Tibial artery (tissue), 4 donors: ENCODE measurements at regions not wholly inside any gene's neighbourhood (a gene's known extent, or its start where the extent isn't known, plus 50 kb on each side); places are given as distances from the start of the nearest gene placed in this dataset.

Experiments used
- DNase-seq, 2 donors: peaks; one replicate each; pipeline ENCODE4 v3.0.0-alpha.2; 2019
- H3K27ac ChIP-seq, 2 donors: fragments of 200-600 bp; sonication (generic) in 1 of 2; 1 replicate in 1 of 2; 2 replicates in 1 of 2; pipeline ENCODE4 v1.5.1; 2018 to 2019; ENCODE audit warnings: mild to moderate bottlenecking in 1 of 2
- H3K27me3 ChIP-seq, 2 donors: fragments of 200-600 bp; sonication (generic) in 1 of 2; one replicate each; pipeline versions ENCODE4 v1.5.1 to v1.6.0; 2016 to 2019
- H3K36me3 ChIP-seq, 3 donors: fragments of 200-600 bp; sonication (generic) in 2 of 3; one replicate each; pipeline ENCODE4 v1.5.1; 2016 to 2019; ENCODE audit warnings: mild to moderate bottlenecking in 2 of 3
- H3K4me1 ChIP-seq, 4 donors: fragments of 200-600 bp; sonication (generic) in 2 of 4; 1 replicate in 3 of 4; 2 replicates in 1 of 4; pipeline ENCODE4 v1.5.1; 2016 to 2019
- H3K4me3 ChIP-seq, 2 donors: fragments of 200-600 bp; sonication (generic) in 1 of 2; 1 replicate in 1 of 2; 2 replicates in 1 of 2; pipeline ENCODE4 v1.5.1; 2018 to 2019; ENCODE audit warnings: mild to moderate bottlenecking in 2 of 2
- H3K9me3 ChIP-seq, 3 donors: fragments of 200-600 bp; sonication (generic) in 1 of 3; one replicate each; pipeline ENCODE4 v1.5.1; 2016 to 2019
- intact Hi-C: fragments of 100-400 bp; cut with DNase I; formaldehyde crosslinking; loops from one replicate; pipeline ENCODE4 v1.15.0; 2023; ENCODE audit warnings: low total_unique reads
- TF ChIP-seq, protein P1 (sequence below), 2 experiments: fragments of 200-600 bp in 1 of 2; fragments of 450-650 bp in 1 of 2; IDR thresholded peaks; one replicate each; pipeline ENCODE4 v1.5.1; 2017 to 2019; ENCODE audit warnings: antibody characterized with exemption in 2 of 2, mild to moderate bottlenecking in 1 of 2, moderate library complexity in 1 of 2

GRCh38 chr7:145862212-145862611, 254.4 kb upstream of the CNTNAP2 start:
- peaks cover 0 to 4% (median 0%) of the 10 kb centered on the region in 3 donors for H3K9me3 ChIP-seq
- TF ChIP-seq, protein P1, sequence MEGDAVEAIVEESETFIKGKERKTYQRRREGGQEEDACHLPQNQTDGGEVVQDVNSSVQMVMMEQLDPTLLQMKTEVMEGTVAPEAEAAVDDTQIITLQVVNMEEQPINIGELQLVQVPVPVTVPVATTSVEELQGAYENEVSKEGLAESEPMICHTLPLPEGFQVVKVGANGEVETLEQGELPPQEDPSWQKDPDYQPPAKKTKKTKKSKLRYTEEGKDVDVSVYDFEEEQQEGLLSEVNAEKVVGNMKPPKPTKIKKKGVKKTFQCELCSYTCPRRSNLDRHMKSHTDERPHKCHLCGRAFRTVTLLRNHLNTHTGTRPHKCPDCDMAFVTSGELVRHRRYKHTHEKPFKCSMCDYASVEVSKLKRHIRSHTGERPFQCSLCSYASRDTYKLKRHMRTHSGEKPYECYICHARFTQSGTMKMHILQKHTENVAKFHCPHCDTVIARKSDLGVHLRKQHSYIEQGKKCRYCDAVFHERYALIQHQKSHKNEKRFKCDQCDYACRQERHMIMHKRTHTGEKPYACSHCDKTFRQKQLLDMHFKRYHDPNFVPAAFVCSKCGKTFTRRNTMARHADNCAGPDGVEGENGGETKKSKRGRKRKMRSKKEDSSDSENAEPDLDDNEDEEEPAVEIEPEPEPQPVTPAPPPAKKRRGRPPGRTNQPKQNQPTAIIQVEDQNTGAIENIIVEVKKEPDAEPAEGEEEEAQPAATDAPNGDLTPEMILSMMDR (IDR thresholded peaks at IDR 0.05) = no peak
- no peak overlapping the region for H3K27ac ChIP-seq
- H3K4me3 ChIP-seq = no peak overlapping the region
- intact Hi-C loops = no loop called here
- no peaks in the 10 kb centered on the region for H3K27me3 ChIP-seq
- no peaks in the 10 kb centered on the region for H3K36me3 ChIP-seq
- no peaks in the 10 kb centered on the region for H3K4me1 ChIP-seq
- DNase-seq = no peak

GRCh38 chr7:145860809-145861208, 255.8 kb upstream of the CNTNAP2 start:
- Histone ChIP-seq H3K4me3 (no peak overlapping the region), H3K9me3 (peaks cover 0 to 4% (median 0%) of the 10 kb centered on the region in 3 donors), H3K4me1 (no peaks in the 10 kb centered on the region), H3K27ac (no peak overlapping the region), H3K27me3 (no peaks in the 10 kb centered on the region), H3K36me3 (no peaks in the 10 kb centered on the region)
- intact Hi-C loops = no loop called here
- TF ChIP-seq, protein P1 (IDR thresholded peaks at IDR 0.05) = no peak
- no peak for DNase-seq

GRCh38 chr7:145850636-145851035, 266.0 kb upstream of the CNTNAP2 start:
- intact Hi-C loops = no loop called here
- Histone ChIP-seq H3K27ac (no peak overlapping the region), H3K27me3 (no peaks in the 10 kb centered on the region), H3K36me3 (no peaks in the 10 kb centered on the region), H3K9me3 (no peaks in the 10 kb centered on the region), H3K4me3 (no peak overlapping the region), H3K4me1 (no peaks in the 10 kb centered on the region)
- TF ChIP-seq, protein P1 (IDR thresholded peaks at IDR 0.05) = no peak
- DNase-seq = no peak

- no peaks in the 10 kb centered on the region for H3K9me3 ChIP-seq
- H3K4me1 ChIP-seq = no peaks in the 10 kb centered on the region
- no peaks in the 10 kb centered on the region for H3K27me3 ChIP-seq
- no peaks in the 10 kb centered on the region for H3K36me3 ChIP-seq
- no peak for DNase-seq
- intact Hi-C loops = no loop called here
- H3K27ac ChIP-seq = no peak overlapping the region
- no peak overlapping the region for H3K4me3 ChIP-seq
- TF ChIP-seq, protein P1 (IDR thresholded peaks at IDR 0.05) = no peak
Observed at GRCh38 chr7:145848691-145849090, 267.9 kb upstream of the CNTNAP2 start.

GRCh38 chr7:145845345-145845744, 271.3 kb upstream of the CNTNAP2 start:
- no peak for DNase-seq
- Histone ChIP-seq H3K9me3 (peaks cover 0 to 6% (median 0%) of the 10 kb centered on the region in 3 donors), H3K4me1 (no peaks in the 10 kb centered on the region), H3K27ac (no peak overlapping the region), H3K36me3 (no peaks in the 10 kb centered on the region), H3K4me3 (no peak overlapping the region), H3K27me3 (no peaks in the 10 kb centered on the region)
- TF ChIP-seq, protein P1 (IDR thresholded peaks at IDR 0.05) = no peak
- intact Hi-C loops = no loop called here

DNA sequence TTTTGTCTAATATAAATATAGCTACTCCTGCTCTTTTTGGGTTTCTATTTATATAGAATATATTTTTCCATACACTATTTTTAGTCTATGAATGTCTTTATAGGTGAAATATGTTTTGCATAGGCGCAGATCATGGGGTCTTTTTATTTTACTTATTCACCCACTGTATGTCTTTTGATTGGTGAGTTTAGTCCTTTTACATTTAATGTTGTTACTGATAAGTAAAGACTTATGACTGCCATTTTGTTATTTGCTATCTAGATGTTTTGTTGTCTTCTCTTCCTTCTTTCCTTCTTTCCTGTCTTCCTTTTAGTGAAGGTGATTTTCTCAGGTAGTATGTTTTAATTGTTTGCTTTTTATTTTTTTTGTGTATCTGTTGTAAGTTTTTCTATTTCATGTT, 276.8 kb upstream of the CNTNAP2 start:
- intact Hi-C loops = no loop called here
- Histone ChIP-seq H3K27me3 (no peaks in the 10 kb centered on the region), H3K27ac (no peak overlapping the region), H3K4me3 (no peak overlapping the region), H3K36me3 (no peaks in the 10 kb centered on the region), H3K4me1 (no peaks in the 10 kb centered on the region), H3K9me3 (peaks cover 0 to 6% (median 0%) of the 10 kb centered on the region in 3 donors)
- TF ChIP-seq, protein P1 (IDR thresholded peaks at IDR 0.05) = no peak
- no peak for DNase-seq
